Trophoblast cell (in vitro differentiated cells and primary cell): ENCODE measurements at regions not wholly inside any gene's neighbourhood (a gene's known extent, or its start where the extent isn't known, plus 50 kb on each side); places are given as distances from the start of the nearest gene placed in this dataset.
A peak's percentile ranks its signal among the peaks of the same experiment; 100 is the strongest.

Experiments used
- DNase-seq, 2 donors: peaks; one replicate each; pipeline ENCODE4 v3.0.0-alpha.2; 2016
- H2AFZ ChIP-seq: 2 replicates; pipeline ENCODE4 v1.6.1; 2013; ENCODE audit warnings: low read length, moderate library complexity, mild to moderate bottlenecking; ENCODE audit not compliant: insufficient read depth, poor library complexity
- H2AK5ac ChIP-seq: 2 replicates; pipeline ENCODE4 v1.6.1; 2013; ENCODE audit warnings: mild to moderate bottlenecking, low read length
- H2BK120ac ChIP-seq: 2 replicates; pipeline ENCODE4 v1.6.1; 2013; ENCODE audit warnings: low read length, mild to moderate bottlenecking, moderate library complexity; ENCODE audit not compliant: insufficient read depth, poor library complexity
- H2BK12ac ChIP-seq: 2 replicates; pipeline ENCODE4 v1.6.1; 2013; ENCODE audit warnings: mild to moderate bottlenecking, low read length, moderate library complexity
- H2BK5ac ChIP-seq: 2 replicates; pipeline ENCODE4 v1.6.1; 2013; ENCODE audit warnings: low read length, low read depth, moderate library complexity, mild to moderate bottlenecking; ENCODE audit not compliant: poor library complexity
- H3K14ac ChIP-seq: 2 replicates; pipeline ENCODE4 v1.6.1; 2013; ENCODE audit warnings: mild to moderate bottlenecking, low read length
- H3K18ac ChIP-seq: 2 replicates; pipeline ENCODE4 v1.6.1; 2013; ENCODE audit warnings: mild to moderate bottlenecking, low read length
- H3K23ac ChIP-seq: 2 replicates; pipeline ENCODE4 v1.6.1; 2013; ENCODE audit warnings: low read length
- H3K27ac ChIP-seq: 2 replicates; pipeline ENCODE4 v1.5.1; 2013; ENCODE audit warnings: low read depth, mild to moderate bottlenecking, inconsistent platforms, low read length, moderate library complexity
- H3K27me3 ChIP-seq: 2 replicates; pipeline ENCODE4 v1.6.1; 2013; ENCODE audit warnings: inconsistent platforms, mild to moderate bottlenecking, low read length, moderate library complexity; ENCODE audit not compliant: insufficient read depth
- H3K36me3 ChIP-seq, 2 experiments: 1 replicate in 1 of 2; 2 replicates in 1 of 2; pipeline ENCODE4 v1.6.1; 2013; ENCODE audit warnings: low read length in 2 of 2, mild to moderate bottlenecking in 2 of 2, moderate library complexity in 1 of 2; ENCODE audit not compliant: insufficient read depth in 2 of 2, control insufficient read depth in 1 of 2
- H3K4ac ChIP-seq: 2 replicates; pipeline ENCODE4 v1.6.1; 2013; ENCODE audit warnings: low read depth, mild to moderate bottlenecking, low read length, moderate library complexity
- H3K4me1 ChIP-seq, 2 experiments: 1 replicate in 1 of 2; 2 replicates in 1 of 2; pipeline ENCODE4 v1.6.1; 2013; ENCODE audit warnings: low read length in 2 of 2, mild to moderate bottlenecking in 2 of 2, moderate library complexity in 1 of 2; ENCODE audit not compliant: insufficient read depth in 2 of 2, control insufficient read depth in 1 of 2
- H3K4me2 ChIP-seq: 2 replicates; pipeline ENCODE4 v1.6.1; 2013; ENCODE audit warnings: inconsistent platforms, mild to moderate bottlenecking, low read length, moderate library complexity
- H3K4me3 ChIP-seq: 2 replicates; pipeline ENCODE4 v1.5.1; 2013; ENCODE audit warnings: mild to moderate bottlenecking, low read depth, low read length, inconsistent platforms
- H3K79me1 ChIP-seq: one replicate; pipeline ENCODE4 v1.6.1; 2013; ENCODE audit warnings: low read length
- H3K79me2 ChIP-seq: 2 replicates; pipeline ENCODE4 v1.6.1; 2013; ENCODE audit warnings: low read length, mild to moderate bottlenecking; ENCODE audit not compliant: control insufficient read depth, insufficient read depth, poor library complexity
- H3K9ac ChIP-seq: 2 replicates; pipeline ENCODE4 v1.6.1; 2013; ENCODE audit warnings: mild to moderate bottlenecking, low read length
- H3K9me3 ChIP-seq: 2 replicates; pipeline ENCODE4 v1.6.1; 2013; ENCODE audit warnings: low read depth, mild to moderate bottlenecking, control low read depth, inconsistent platforms, low read length; ENCODE audit not compliant: insufficient read depth
- H4K12ac ChIP-seq: 2 replicates; pipeline ENCODE4 v1.6.1; 2013; ENCODE audit warnings: low read depth, mild to moderate bottlenecking, low read length, moderate library complexity
- H4K8ac ChIP-seq: 2 replicates; pipeline ENCODE4 v1.6.1; 2013; ENCODE audit warnings: low read depth, mild to moderate bottlenecking, low read length, moderate library complexity
- H4K91ac ChIP-seq: one replicate; pipeline ENCODE4 v1.6.1; 2013; ENCODE audit warnings: low read depth, mild to moderate bottlenecking, low read length, moderate library complexity
- WGBS: extraction: QIAGEN DNeasy Blood & Tissue Kit; methylation state at CpG from one replicate; pipeline ENCODE4 v1.1.7; 2013; ENCODE audit warnings: missing lambda C conversion rate; ENCODE audit not compliant: insufficient read length, insufficient coverage; ENCODE audit errors: extremely low coverage; 5-methylcytosine and 5-hydroxymethylcytosine counted together

GRCh38 chr5:73228052-73228451 is 55.1 kb downstream of the TMEM174 start:
- no CpG with 5 or more reads among the region's 7 CpGs for WGBS
- Histone ChIP-seq H3K9ac (no peak overlapping the region), H2BK12ac (peak overlapping the region; percentile 28), H3K27me3 (peaks cover 18% of the 10 kb centered on the region), H3K18ac (no peak overlapping the region), H3K4ac (no peak overlapping the region), H2AFZ (no peak overlapping the region), H3K27ac (no peak overlapping the region), H2AK5ac (no peak overlapping the region), H3K79me1 (peaks cover 13% of the 10 kb centered on the region), H3K9me3 (no peaks in the 10 kb centered on the region), H3K36me3 (no peaks in the 10 kb centered on the region), H3K4me3 (no peak overlapping the region), H3K4me1 (peaks cover 24 to 26% of the 10 kb centered on the region in 2 experiments), H3K23ac (no peak overlapping the region), H2BK120ac (peak overlapping the region; percentile 8), H2BK5ac (no peak overlapping the region), H3K79me2 (no peaks in the 10 kb centered on the region), H4K8ac (no peak overlapping the region), H3K4me2 (no peak overlapping the region), H3K14ac (peak overlapping the region; percentile 12), H4K91ac (peak overlapping the region; percentile 62), H4K12ac (no peak overlapping the region)
- no peak for DNase-seq
